ENCODE measurements at regions not wholly inside any gene's neighbourhood (a gene's known extent, or its start where the extent isn't known, plus 50 kb on each side); places are given as distances from the start of the nearest gene placed in this dataset.

DNA sequence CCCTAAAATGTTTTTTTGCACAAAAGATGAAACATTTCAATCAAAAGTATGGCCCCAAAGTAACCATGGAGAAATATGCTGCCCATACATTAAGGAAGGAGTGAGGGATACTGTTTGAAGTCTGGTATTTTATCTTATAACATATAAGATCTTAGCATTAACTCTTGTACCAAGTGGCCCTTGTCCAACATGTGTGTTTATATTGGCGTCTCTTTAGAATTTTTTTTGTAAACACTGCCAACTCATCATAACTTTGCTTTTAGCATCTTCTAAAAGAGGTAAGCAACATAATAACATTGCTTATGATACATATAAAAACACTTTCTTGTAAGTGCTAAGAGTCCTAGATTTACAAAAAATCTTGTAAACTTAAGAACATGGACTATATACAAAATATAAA is 419.7 kb downstream of the ADAMTS20 start:
- no peaks in the 10 kb centered on the region for H3K36me3 ChIP-seq (ENCODE audit: control insufficient read depth in 1 of 2, insufficient read depth in 2 of 2, low read length in 2 of 2)
- no peak overlapping the region for H3K14ac ChIP-seq (ENCODE audit: low read length)
- no peak for DNase-seq
- H3K4me3 ChIP-seq (ENCODE audit: low read depth, low read length), result no peak overlapping the region
- H3K4ac ChIP-seq (ENCODE audit: low read depth, low read length), result no peak overlapping the region
- no peak overlapping the region for H4K8ac ChIP-seq (ENCODE audit: low read depth, low read length)
- no peak overlapping the region for H2BK120ac ChIP-seq (ENCODE audit: insufficient read depth, low read length, poor library complexity)
- H4K91ac ChIP-seq (ENCODE audit: low read depth, low read length), result no peak overlapping the region
- H3K9ac ChIP-seq (ENCODE audit: low read length), result no peak overlapping the region
- no peak overlapping the region for H4K12ac ChIP-seq (ENCODE audit: low read depth, low read length)
- H2BK5ac ChIP-seq (ENCODE audit: low read depth, low read length, poor library complexity), result no peak overlapping the region
- H3K27ac ChIP-seq (ENCODE audit: low read depth, low read length), result no peak overlapping the region
- H3K79me1 ChIP-seq (ENCODE audit: low read length), result no peaks in the 10 kb centered on the region
- H2BK12ac ChIP-seq (ENCODE audit: low read length), result no peak overlapping the region
- WGBS (ENCODE audit: extremely low coverage, insufficient coverage, insufficient read length), result no CpG with 5 or more reads among the region's 1 CpG
- H2AFZ ChIP-seq (ENCODE audit: insufficient read depth, low read length, poor library complexity), result no peak overlapping the region
- H3K4me1 ChIP-seq (ENCODE audit: control insufficient read depth in 1 of 2, insufficient read depth in 2 of 2, low read length in 2 of 2), result no peaks in the 10 kb centered on the region
- no peak overlapping the region for H3K23ac ChIP-seq (ENCODE audit: low read length)
- no peak overlapping the region for H3K4me2 ChIP-seq (ENCODE audit: low read length)
- H2AK5ac ChIP-seq (ENCODE audit: low read length), result no peak overlapping the region
- H3K18ac ChIP-seq (ENCODE audit: low read length), result no peak overlapping the region
- no peaks in the 10 kb centered on the region for H3K79me2 ChIP-seq (ENCODE audit: control insufficient read depth, insufficient read depth, low read length, poor library complexity)
- H3K27me3 ChIP-seq (ENCODE audit: insufficient read depth, low read length), result no peaks in the 10 kb centered on the region
- H3K9me3 ChIP-seq (ENCODE audit: insufficient read depth, low read depth, low read length), result no peaks in the 10 kb centered on the region

GRCh38 chr12:43131301-43131700 is 420.7 kb downstream of the ADAMTS20 start:
- H3K14ac ChIP-seq (ENCODE audit: low read length), result no peak overlapping the region
- H3K9ac ChIP-seq (ENCODE audit: low read length), result no peak overlapping the region
- no peak overlapping the region for H2BK120ac ChIP-seq (ENCODE audit: insufficient read depth, low read length, poor library complexity)
- no peak overlapping the region for H3K4me3 ChIP-seq (ENCODE audit: low read depth, low read length)
- no peak overlapping the region for H2BK5ac ChIP-seq (ENCODE audit: low read depth, low read length, poor library complexity)
- H3K79me1 ChIP-seq (ENCODE audit: low read length), result no peaks in the 10 kb centered on the region
- H3K27me3 ChIP-seq (ENCODE audit: insufficient read depth, low read length), result no peaks in the 10 kb centered on the region
- no peaks in the 10 kb centered on the region for H3K4me1 ChIP-seq (ENCODE audit: control insufficient read depth in 1 of 2, insufficient read depth in 2 of 2, low read length in 2 of 2)
- H3K79me2 ChIP-seq (ENCODE audit: control insufficient read depth, insufficient read depth, low read length, poor library complexity), result no peaks in the 10 kb centered on the region
- H2AK5ac ChIP-seq (ENCODE audit: low read length), result no peak overlapping the region
- H4K12ac ChIP-seq (ENCODE audit: low read depth, low read length), result no peak overlapping the region
- H3K9me3 ChIP-seq (ENCODE audit: insufficient read depth, low read depth, low read length), result no peaks in the 10 kb centered on the region
- whole genome bisulfite sequencing (ENCODE audit: extremely low coverage, insufficient coverage, insufficient read length), result no CpG with 5 or more reads among the region's 1 CpG
- H3K4ac ChIP-seq (ENCODE audit: low read depth, low read length), result no peak overlapping the region
- H3K23ac ChIP-seq (ENCODE audit: low read length), result no peak overlapping the region
- H2AFZ ChIP-seq (ENCODE audit: insufficient read depth, low read length, poor library complexity), result no peak overlapping the region
- DNase-seq, result no peak
- H2BK12ac ChIP-seq (ENCODE audit: low read length), result no peak overlapping the region
- no peak overlapping the region for H3K4me2 ChIP-seq (ENCODE audit: low read length)
- no peak overlapping the region for H4K8ac ChIP-seq (ENCODE audit: low read depth, low read length)
- H3K27ac ChIP-seq (ENCODE audit: low read depth, low read length), result no peak overlapping the region
- H3K18ac ChIP-seq (ENCODE audit: low read length), result no peak overlapping the region
- no peaks in the 10 kb centered on the region for H3K36me3 ChIP-seq (ENCODE audit: control insufficient read depth in 1 of 2, insufficient read depth in 2 of 2, low read length in 2 of 2)
- no peak overlapping the region for H4K91ac ChIP-seq (ENCODE audit: low read depth, low read length)

GRCh38 chr12:43127886-43128549 is 424.0 kb downstream of the ADAMTS20 start:
- Histone ChIP-seq H4K91ac (ENCODE audit: low read depth, low read length) (no peak overlapping the region), H3K27ac (ENCODE audit: low read depth, low read length) (no peak overlapping the region), H2AK5ac (ENCODE audit: low read length) (no peak overlapping the region), H3K4me2 (ENCODE audit: low read length) (no peak overlapping the region), H2BK12ac (ENCODE audit: low read length) (no peak overlapping the region), H2AFZ (ENCODE audit: insufficient read depth, low read length, poor library complexity) (no peak overlapping the region), H3K4me1 (ENCODE audit: control insufficient read depth in 1 of 2, insufficient read depth in 2 of 2, low read length in 2 of 2) (no peaks in the 10 kb centered on the region), H3K4me3 (ENCODE audit: low read depth, low read length) (no peak overlapping the region), H3K18ac (ENCODE audit: low read length) (no peak overlapping the region), H3K14ac (ENCODE audit: low read length) (no peak overlapping the region), H3K4ac (ENCODE audit: low read depth, low read length) (no peak overlapping the region), H3K9ac (ENCODE audit: low read length) (no peak overlapping the region), H4K8ac (ENCODE audit: low read depth, low read length) (no peak overlapping the region), H3K79me1 (ENCODE audit: low read length) (no peaks in the 10 kb centered on the region), H3K9me3 (ENCODE audit: insufficient read depth, low read depth, low read length) (no peaks in the 10 kb centered on the region), H4K12ac (ENCODE audit: low read depth, low read length) (no peak overlapping the region), H2BK120ac (ENCODE audit: insufficient read depth, low read length, poor library complexity) (no peak overlapping the region), H3K27me3 (ENCODE audit: insufficient read depth, low read length) (no peaks in the 10 kb centered on the region), H3K36me3 (ENCODE audit: control insufficient read depth in 1 of 2, insufficient read depth in 2 of 2, low read length in 2 of 2) (no peaks in the 10 kb centered on the region), H2BK5ac (ENCODE audit: low read depth, low read length, poor library complexity) (no peak overlapping the region), H3K79me2 (ENCODE audit: control insufficient read depth, insufficient read depth, low read length, poor library complexity) (no peaks in the 10 kb centered on the region), H3K23ac (ENCODE audit: low read length) (no peak overlapping the region)
- no peak for DNase-seq
- WGBS (ENCODE audit: extremely low coverage, insufficient coverage, insufficient read length), result no CpG with 5 or more reads among the region's 3 CpGs

DNA sequence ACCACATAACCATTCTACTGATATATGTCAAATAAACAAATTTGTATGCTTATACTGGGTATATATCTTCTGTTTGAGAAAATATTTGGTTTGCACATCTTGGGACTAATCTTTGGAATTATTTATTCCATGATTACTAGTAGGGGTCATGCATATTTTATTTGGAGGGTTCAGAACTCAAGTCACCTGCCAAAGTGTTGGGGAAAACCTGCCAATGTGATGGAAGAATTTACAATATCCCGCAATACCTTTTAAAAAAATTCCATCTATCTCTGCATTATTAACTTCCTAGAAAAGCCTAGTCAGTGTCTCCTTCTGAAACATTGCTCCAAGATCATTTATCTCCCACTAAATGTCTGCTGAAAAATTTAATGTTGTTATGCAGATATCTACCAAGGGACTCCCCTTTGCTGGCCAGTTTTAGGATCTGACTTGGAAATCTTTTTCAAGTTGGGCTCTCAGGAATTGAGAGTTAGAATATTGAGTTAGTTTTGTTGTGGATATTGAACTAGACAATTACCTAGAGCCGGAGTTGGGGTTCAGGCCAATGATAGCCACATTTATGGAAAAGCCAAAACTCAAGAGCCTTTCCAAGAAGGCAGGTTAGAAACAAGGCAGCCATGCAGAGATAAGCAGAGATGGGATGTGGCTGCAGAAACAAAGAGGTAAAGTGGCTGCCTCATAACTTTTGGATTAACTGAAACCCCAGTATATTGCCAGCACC is 425.2 kb downstream of the ADAMTS20 start:
- Histone ChIP-seq H4K91ac (ENCODE audit: low read depth, low read length) (no peak overlapping the region), H3K79me1 (ENCODE audit: low read length) (no peaks in the 10 kb centered on the region), H3K23ac (ENCODE audit: low read length) (no peak overlapping the region), H3K14ac (ENCODE audit: low read length) (no peak overlapping the region), H2BK120ac (ENCODE audit: insufficient read depth, low read length, poor library complexity) (no peak overlapping the region), H3K4me2 (ENCODE audit: low read length) (no peak overlapping the region), H3K4me3 (ENCODE audit: low read depth, low read length) (no peak overlapping the region), H3K4ac (ENCODE audit: low read depth, low read length) (no peak overlapping the region), H3K36me3 (ENCODE audit: control insufficient read depth in 1 of 2, insufficient read depth in 2 of 2, low read length in 2 of 2) (no peaks in the 10 kb centered on the region), H2BK5ac (ENCODE audit: low read depth, low read length, poor library complexity) (no peak overlapping the region), H3K27me3 (ENCODE audit: insufficient read depth, low read length) (no peaks in the 10 kb centered on the region), H3K18ac (ENCODE audit: low read length) (no peak overlapping the region), H3K4me1 (ENCODE audit: control insufficient read depth in 1 of 2, insufficient read depth in 2 of 2, low read length in 2 of 2) (no peaks in the 10 kb centered on the region), H2AFZ (ENCODE audit: insufficient read depth, low read length, poor library complexity) (no peak overlapping the region), H2AK5ac (ENCODE audit: low read length) (no peak overlapping the region), H3K27ac (ENCODE audit: low read depth, low read length) (no peak overlapping the region), H3K79me2 (ENCODE audit: control insufficient read depth, insufficient read depth, low read length, poor library complexity) (no peaks in the 10 kb centered on the region), H3K9me3 (ENCODE audit: insufficient read depth, low read depth, low read length) (no peaks in the 10 kb centered on the region), H4K8ac (ENCODE audit: low read depth, low read length) (no peak overlapping the region), H4K12ac (ENCODE audit: low read depth, low read length) (no peak overlapping the region), H2BK12ac (ENCODE audit: low read length) (no peak overlapping the region), H3K9ac (ENCODE audit: low read length) (no peak overlapping the region)
- WGBS (ENCODE audit: extremely low coverage, insufficient coverage, insufficient read length), result no CpG with 5 or more reads among the region's 2 CpGs
- DNase-seq, result no peak

All from trophoblast cell (in vitro differentiated cells and primary cell).